Muscle layer of colon (tissue), 2 donors: ENCODE measurements at regions not wholly inside any gene's neighbourhood (a gene's known extent, or its start where the extent isn't known, plus 50 kb on each side); places are given as distances from the start of the nearest gene placed in this dataset.

Experiments
- H3K27ac ChIP-seq: one replicate; pipeline ENCODE4 v1.7.0; 2013; ENCODE audit warnings: low read depth, mild to moderate bottlenecking, low read length, moderate library complexity
- H3K27me3 ChIP-seq, 2 donors: one replicate each; pipeline ENCODE4 v1.7.0; 2013; ENCODE audit warnings: low read length in 2 of 2, mild to moderate bottlenecking in 2 of 2; ENCODE audit not compliant: insufficient read depth in 2 of 2, control insufficient read depth in 1 of 2
- H3K36me3 ChIP-seq: one replicate; pipeline ENCODE4 v1.7.0; 2013; ENCODE audit warnings: mild to moderate bottlenecking, low read length; ENCODE audit not compliant: insufficient read depth
- H3K4me1 ChIP-seq: one replicate; pipeline ENCODE4 v1.7.0; 2013; ENCODE audit warnings: mild to moderate bottlenecking, low read length; ENCODE audit not compliant: insufficient read depth
- H3K4me3 ChIP-seq, 2 donors: one replicate each; pipeline ENCODE4 v1.7.0; 2013; ENCODE audit warnings: low read length in 2 of 2, low read depth in 1 of 2, mild to moderate bottlenecking in 1 of 2, moderate library complexity in 1 of 2
- H3K9ac ChIP-seq: one replicate; pipeline ENCODE4 v1.7.0; 2013; ENCODE audit warnings: low read length
- H3K9me3 ChIP-seq: one replicate; pipeline ENCODE4 v1.7.0; 2013; ENCODE audit warnings: mild to moderate bottlenecking, low read length
- donor health status: abdominal sarcoma.
- donor health status: Adenocarcinoma of cecum.

- Histone ChIP-seq H3K4me3 (no peak overlapping the region), H3K36me3 (no peaks in the 10 kb centered on the region), H3K27ac (no peak overlapping the region), H3K4me1 (peaks cover 19% of the 10 kb centered on the region), H3K27me3 (no peaks in the 10 kb centered on the region), H3K9me3 (no peaks in the 10 kb centered on the region), H3K9ac (no peak overlapping the region)
Observed at GRCh38 chr7:22598318-22598920, 98.4 kb upstream of the STEAP1B start.

GRCh38 chr7:22597844-22598243, 97.9 kb upstream of the STEAP1B start:
- Histone ChIP-seq H3K9ac (no peak overlapping the region), H3K27ac (no peak overlapping the region), H3K4me3 (no peak overlapping the region), H3K36me3 (no peaks in the 10 kb centered on the region), H3K4me1 (peaks cover 19% of the 10 kb centered on the region), H3K27me3 (no peaks in the 10 kb centered on the region), H3K9me3 (no peaks in the 10 kb centered on the region)

GRCh38 chr7:22596763-22597400, 96.9 kb upstream of the STEAP1B start:
- Histone ChIP-seq H3K27ac (no peak overlapping the region), H3K9me3 (no peaks in the 10 kb centered on the region), H3K36me3 (no peaks in the 10 kb centered on the region), H3K4me3 (no peak overlapping the region), H3K4me1 (peaks cover 11% of the 10 kb centered on the region), H3K9ac (no peak overlapping the region), H3K27me3 (no peaks in the 10 kb centered on the region)

- no peak overlapping the region for H3K9ac ChIP-seq
- H3K27ac ChIP-seq, result no peak overlapping the region
- no peaks in the 10 kb centered on the region for H3K4me1 ChIP-seq
- H3K9me3 ChIP-seq, result no peaks in the 10 kb centered on the region
- H3K27me3 ChIP-seq, result no peaks in the 10 kb centered on the region
- no peaks in the 10 kb centered on the region for H3K36me3 ChIP-seq
- no peak overlapping the region for H3K4me3 ChIP-seq
Observed at GRCh38 chr7:22594020-22594419, 94.0 kb upstream of the STEAP1B start.

- H3K4me3 ChIP-seq, result no peak overlapping the region
- peaks cover 3% of the 10 kb centered on the region for H3K4me1 ChIP-seq
- no peaks in the 10 kb centered on the region for H3K9me3 ChIP-seq
- H3K36me3 ChIP-seq, result no peaks in the 10 kb centered on the region
- H3K27me3 ChIP-seq, result no peaks in the 10 kb centered on the region
- no peak overlapping the region for H3K9ac ChIP-seq
- no peak overlapping the region for H3K27ac ChIP-seq
Observed at GRCh38 chr7:22591271-22591670, 91.3 kb upstream of the STEAP1B start.

- Histone ChIP-seq H3K27ac (no peak overlapping the region), H3K9ac (no peak overlapping the region), H3K4me1 (peaks cover 3% of the 10 kb centered on the region), H3K27me3 (no peaks in the 10 kb centered on the region), H3K9me3 (no peaks in the 10 kb centered on the region), H3K4me3 (no peak overlapping the region), H3K36me3 (no peaks in the 10 kb centered on the region)
Observed at GRCh38 chr7:22589641-22590201, 89.7 kb upstream of the STEAP1B start.

GRCh38 chr7:22588351-22588750, 88.4 kb upstream of the STEAP1B start:
- no peaks in the 10 kb centered on the region for H3K27me3 ChIP-seq
- no peak overlapping the region for H3K27ac ChIP-seq
- H3K36me3 ChIP-seq, result no peaks in the 10 kb centered on the region
- no peak overlapping the region for H3K9ac ChIP-seq
- H3K4me1 ChIP-seq, result peaks cover 13% of the 10 kb centered on the region
- no peaks in the 10 kb centered on the region for H3K9me3 ChIP-seq
- no peak overlapping the region for H3K4me3 ChIP-seq

- Histone ChIP-seq H3K27me3 (no peaks in the 10 kb centered on the region), H3K4me1 (peaks cover 16% of the 10 kb centered on the region), H3K27ac (no peak overlapping the region), H3K4me3 (no peak overlapping the region), H3K9me3 (no peaks in the 10 kb centered on the region), H3K9ac (no peak overlapping the region), H3K36me3 (no peaks in the 10 kb centered on the region)
Observed at GRCh38 chr7:22587322-22587721, 87.3 kb upstream of the STEAP1B start.

- H3K4me1 ChIP-seq, result peaks cover 16% of the 10 kb centered on the region
Observed at GRCh38 chr7:22586786-22587140, 86.8 kb upstream of the STEAP1B start.

GRCh38 chr7:22586101-22586785, 86.3 kb upstream of the STEAP1B start:
- H3K27me3 ChIP-seq, result no peaks in the 10 kb centered on the region
- H3K9ac ChIP-seq, result no peak overlapping the region
- peaks cover 16% of the 10 kb centered on the region for H3K4me1 ChIP-seq
- H3K4me3 ChIP-seq, result no peak overlapping the region
- no peaks in the 10 kb centered on the region for H3K9me3 ChIP-seq
- H3K36me3 ChIP-seq, result no peaks in the 10 kb centered on the region
- H3K27ac ChIP-seq, result no peak overlapping the region

More at GRCh38 chr7:22586786-22587140, 86.8 kb upstream of the STEAP1B start:
- Histone ChIP-seq H3K27ac (no peak overlapping the region), H3K4me3 (no peak overlapping the region), H3K9ac (no peak overlapping the region), H3K36me3 (no peaks in the 10 kb centered on the region), H3K9me3 (no peaks in the 10 kb centered on the region), H3K27me3 (no peaks in the 10 kb centered on the region)

- Histone ChIP-seq H3K4me1 (peaks cover 16% of the 10 kb centered on the region), H3K36me3 (no peaks in the 10 kb centered on the region), H3K9me3 (no peaks in the 10 kb centered on the region), H3K27ac (no peak overlapping the region), H3K4me3 (no peak overlapping the region), H3K27me3 (no peaks in the 10 kb centered on the region), H3K9ac (no peak overlapping the region)
Observed at GRCh38 chr7:22584179-22584578, 84.2 kb upstream of the STEAP1B start.
